IMR-90 (cell line): ENCODE measurements at regions not wholly inside any gene's neighbourhood (a gene's known extent, or its start where the extent isn't known, plus 50 kb on each side); places are given as distances from the start of the nearest gene placed in this dataset.

Source experiments
- ATAC-seq: fragments of 200-7000 bp; cut with Tn5 transposase; 2 replicates; pipeline ENCODE4 v1.9.1; 2020; ENCODE audit warnings: low read depth, mild to moderate bottlenecking, moderate library complexity
- BruUV-seq: library from RNA; stranded (reverse); fragments of 400-500 nt; replicated peaks from 2 replicates; lab custom pipeline; 2021; lab: Mats Ljungman, UMichigan
- CTCF ChIA-PET: fragments of 300-600 bp; formaldehyde crosslinking; extraction: SDS; loops from one replicate; lab custom pipeline; 2021; ENCODE audit warnings: antibody characterized with exemption; lab: Yijun Ruan, JAX
- POLR2A ChIA-PET: fragments of 300-600 bp; sonication (Branson Sonifier 250); formaldehyde crosslinking; loops from one replicate; lab custom pipeline; 2022; ENCODE audit warnings: antibody characterized with exemption; ENCODE audit not compliant: unreplicated experiment; lab: Charles Lee
- DNase-seq: peaks from one replicate; pipeline ENCODE4 v3.0.0; 2013
- H2AFZ ChIP-seq: replicated peaks from 2 replicates; pipeline ENCODE3; 2013; ENCODE audit warnings: low read length, mild to moderate bottlenecking; ENCODE audit not compliant: poor library complexity
- H2AK5ac ChIP-seq: 2 replicates; pipeline ENCODE4 v1.6.1; 2013; ENCODE audit warnings: low read depth, low read length, inconsistent platforms
- H2AK9ac ChIP-seq: replicated peaks from 2 replicates; pipeline ENCODE3; 2013; ENCODE audit warnings: mild to moderate bottlenecking, low read depth, low read length, moderate library complexity; ENCODE audit not compliant: poor library complexity
- H2BK120ac ChIP-seq: 2 replicates; pipeline ENCODE4 v1.6.1; 2013; ENCODE audit warnings: low read depth, low read length, inconsistent platforms
- H2BK15ac ChIP-seq: 3 replicates; pipeline ENCODE4 v1.6.1; 2013; ENCODE audit warnings: low read depth, low read length, inconsistent platforms
- H2BK20ac ChIP-seq: 2 replicates; pipeline ENCODE4 v1.6.1; 2013; ENCODE audit warnings: low read depth, mild to moderate bottlenecking, inconsistent platforms, low read length, moderate library complexity
- H2BK5ac ChIP-seq: 2 replicates; pipeline ENCODE4 v1.6.1; 2013; ENCODE audit warnings: mild to moderate bottlenecking, low read depth, low read length, inconsistent platforms; ENCODE audit not compliant: poor library complexity, severe bottlenecking
- H3K14ac ChIP-seq: replicated peaks from 2 replicates; pipeline ENCODE4 v1.6.1; 2013; ENCODE audit warnings: low read depth, low read length, inconsistent platforms
- H3K18ac ChIP-seq: 2 replicates; pipeline ENCODE4 v1.6.1; 2013; ENCODE audit warnings: low read depth, low read length, control low read depth
- H3K23ac ChIP-seq: 2 replicates; pipeline ENCODE4 v1.6.1; 2013; ENCODE audit warnings: low read depth, low read length, inconsistent platforms
- H3K27ac ChIP-seq: 2 replicates; pipeline ENCODE4 v1.5.1; 2013; ENCODE audit warnings: mild to moderate bottlenecking, control low read depth, low read length; ENCODE audit not compliant: insufficient read depth
- H3K27me3 ChIP-seq: 2 replicates; pipeline ENCODE4 v1.6.1; 2013; ENCODE audit warnings: low read length; ENCODE audit not compliant: control insufficient read depth, insufficient read depth
- H3K36me3 ChIP-seq: 2 replicates; pipeline ENCODE4 v1.6.1; 2013; ENCODE audit warnings: low read length, mixed read lengths; ENCODE audit not compliant: control insufficient read depth, insufficient read depth
- H3K4ac ChIP-seq: 2 replicates; pipeline ENCODE4 v1.6.1; 2013; ENCODE audit warnings: low read depth, low read length, inconsistent platforms
- H3K4me1 ChIP-seq: 2 replicates; pipeline ENCODE4 v1.6.1; 2013; ENCODE audit warnings: low read length, mixed read lengths; ENCODE audit not compliant: control insufficient read depth, insufficient read depth
- H3K4me2 ChIP-seq: 2 replicates; pipeline ENCODE4 v1.6.1; 2013; ENCODE audit warnings: low read depth, mild to moderate bottlenecking, control low read depth, low read length, moderate library complexity
- H3K4me3 ChIP-seq: 2 replicates; pipeline ENCODE4 v1.5.1; 2013; ENCODE audit warnings: low read depth, mild to moderate bottlenecking, control low read depth, low read length, moderate library complexity; ENCODE audit not compliant: insufficient read depth
- H3K56ac ChIP-seq: 2 replicates; pipeline ENCODE4 v1.6.1; 2013; ENCODE audit warnings: low read length, inconsistent platforms; ENCODE audit not compliant: insufficient read depth; ENCODE audit errors: extremely low read depth
- H3K79me1 ChIP-seq, 2 experiments: 2 replicates each; pipeline ENCODE4 v1.6.1; 2013; ENCODE audit warnings: low read length in 2 of 2, inconsistent platforms in 1 of 2, low read depth in 1 of 2
- H3K9ac ChIP-seq: 2 replicates; pipeline ENCODE4 v1.6.1; 2013; ENCODE audit warnings: low read depth, low read length, control low read depth
- H3K9me1 ChIP-seq: 2 replicates; pipeline ENCODE4 v1.6.1; 2013; ENCODE audit warnings: low read length, inconsistent platforms; ENCODE audit not compliant: insufficient read depth
- H3K9me3 ChIP-seq: 2 replicates; pipeline ENCODE4 v1.6.1; 2013; ENCODE audit warnings: low read length; ENCODE audit not compliant: control insufficient read depth, insufficient read depth
- H4K20me1 ChIP-seq: 2 replicates; pipeline ENCODE4 v1.6.1; 2013; ENCODE audit warnings: low read length, inconsistent platforms; ENCODE audit not compliant: insufficient read depth
- H4K5ac ChIP-seq: 2 replicates; pipeline ENCODE4 v1.6.1; 2013; ENCODE audit warnings: mild to moderate bottlenecking, low read depth, low read length, control low read depth
- H4K8ac ChIP-seq, 2 experiments: 2 replicates each; pipeline ENCODE4 v1.6.1; 2013; ENCODE audit warnings: low read depth in 2 of 2, low read length in 2 of 2, control low read depth in 1 of 2, inconsistent platforms in 1 of 2
- H4K91ac ChIP-seq: 2 replicates; pipeline ENCODE4 v1.6.1; 2013; ENCODE audit warnings: low read depth, low read length, inconsistent platforms; ENCODE audit not compliant: insufficient read depth
- BHLHE40 ChIP-seq: fragments of 150-350 bp; IDR thresholded peaks from 2 replicates; pipeline ENCODE4 v1.6.1; 2016; ENCODE audit warnings: mild to moderate bottlenecking, low read depth, low read length
- CEBPB ChIP-seq: IDR thresholded peaks from 2 replicates; pipeline ENCODE4 v1.6.1; 2012; ENCODE audit warnings: low read depth, low read length, improper control_type of control experiment
- CHD1 ChIP-seq: IDR thresholded peaks from 2 replicates; pipeline ENCODE4 v1.6.1; 2012; ENCODE audit warnings: low read depth, low read length, improper control_type of control experiment
- ELK1 ChIP-seq: fragments of 150-350 bp; IDR thresholded peaks from 2 replicates; pipeline ENCODE4 v1.6.1; 2016; ENCODE audit warnings: low read depth, mild to moderate bottlenecking, low read length, moderate library complexity, borderline replicate concordance
- FOS ChIP-seq: fragments of 150-350 bp; IDR thresholded peaks from 2 replicates; pipeline ENCODE4 v1.6.1; 2016; ENCODE audit warnings: low read depth, low read length
- MAFK ChIP-seq: IDR thresholded peaks from 2 replicates; pipeline ENCODE4 v1.6.1; 2012; ENCODE audit warnings: low read depth, low read length, improper control_type of control experiment
- MAZ ChIP-seq: IDR thresholded peaks from 2 replicates; pipeline ENCODE4 v1.6.1; 2012; ENCODE audit warnings: low read depth, mild to moderate bottlenecking, low read length, improper control_type of control experiment, moderate library complexity, borderline replicate concordance
- MXI1 ChIP-seq: IDR thresholded peaks from 2 replicates; pipeline ENCODE4 v1.6.1; 2012; ENCODE audit warnings: low read depth, mild to moderate bottlenecking, low read length, moderate library complexity, borderline replicate concordance
- NFE2L2 ChIP-seq: fragments of 150-350 bp; IDR thresholded peaks from 2 replicates; pipeline ENCODE4 v1.6.1; 2016; ENCODE audit warnings: low read depth, mild to moderate bottlenecking, low read length
- POLR2A ChIP-seq: IDR thresholded peaks from 2 replicates; pipeline ENCODE4 v1.6.1; 2012; ENCODE audit warnings: mild to moderate bottlenecking, low read depth, low read length
- RAD21 ChIP-seq: IDR thresholded peaks from 2 replicates; pipeline ENCODE4 v1.6.1; 2012; ENCODE audit warnings: low read length, improper control_type of control experiment
- RFX5 ChIP-seq: IDR thresholded peaks from 2 replicates; pipeline ENCODE4 v1.8.0; 2012; ENCODE audit warnings: low read depth, mild to moderate bottlenecking, low read length, moderate library complexity
- SMC3 ChIP-seq: fragments of 150-350 bp; IDR thresholded peaks from 2 replicates; pipeline ENCODE4 v1.6.1; 2016; ENCODE audit warnings: low read depth, mild to moderate bottlenecking, antibody characterized with exemption, low read length, moderate library complexity
- USF2 ChIP-seq: fragments of 150-350 bp; IDR thresholded peaks from 2 replicates; pipeline ENCODE4 v1.6.1; 2017; ENCODE audit warnings: mild to moderate bottlenecking, antibody characterized with exemption, low read length, low read depth
- WGBS, 2 experiments: methylation state at CpG; one replicate each; pipeline versions ENCODE4 v1.1.5 to v1.1.7; 2013; ENCODE audit warnings: missing lambda C conversion rate in 2 of 2; ENCODE audit not compliant: insufficient read length in 1 of 2; ENCODE audit errors: extremely low coverage in 2 of 2; 5-methylcytosine and 5-hydroxymethylcytosine counted together
- dilution Hi-C: fragments of 300-500 bp; cut with HindIII; formaldehyde crosslinking; loops from one replicate; pipeline ENCODE4 v1.14.3; 2018; ENCODE audit warnings: low sequenced_read_pairs; ENCODE audit not compliant: unreplicated experiment
- in situ Hi-C: fragments of 300-500 bp; cut with MboI; formaldehyde crosslinking; loops from 3 replicates; pipeline ENCODE4 v1.14.3; 2019; ENCODE audit warnings: low sequenced_read_pairs, inconsistent platforms, mixed read lengths
- intact Hi-C: fragments of 100-400 bp; cut with micrococcal nuclease; formaldehyde crosslinking; loops from 2 replicates; pipeline ENCODE4 v1.10.0; 2022

GRCh38 chr16:49050607-49051006 is 231.0 kb downstream of the CBLN1 start:
- H3K9me3 ChIP-seq = no peaks in the 10 kb centered on the region
- no peak overlapping the region for H2AFZ ChIP-seq
- no TSS peak for BruUV-seq
- H2BK120ac ChIP-seq = no peak overlapping the region
- ATAC-seq (no peak), DNase-seq (no peak)
- H3K79me1 ChIP-seq = no peaks in the 10 kb centered on the region
- no peak overlapping the region for H3K9ac ChIP-seq
- 63% methylated on average over 4 of the region's 4 CpGs; no CpG with 5 or more reads in 1 of the 2 experiments for WGBS, 2 experiments
- H2AK5ac ChIP-seq = no peak overlapping the region
- no peak overlapping the region for H3K4ac ChIP-seq
- no peak overlapping the region for H2BK15ac ChIP-seq
- in situ Hi-C loops (no loop called here), dilution Hi-C loops (no loop called here), intact Hi-C loops (no loop called here)
- H4K20me1 ChIP-seq = no peaks in the 10 kb centered on the region
- H3K4me2 ChIP-seq = no peak overlapping the region
- no peak overlapping the region for H2BK20ac ChIP-seq
- no peak overlapping the region for H3K56ac ChIP-seq
- no peak overlapping the region for H2BK5ac ChIP-seq
- ChIA-PET CTCF (no interaction called here), POLR2A (no interaction called here)
- H4K91ac ChIP-seq = no peak overlapping the region
- H3K27me3 ChIP-seq = no peaks in the 10 kb centered on the region; the same call in 1 of the 2 replicates
- no peak overlapping the region for H3K14ac ChIP-seq
- no peak overlapping the region for H2AK9ac ChIP-seq
- no peaks in the 10 kb centered on the region for H3K4me1 ChIP-seq
- no peak overlapping the region for H3K4me3 ChIP-seq
- no peaks in the 10 kb centered on the region for H3K9me1 ChIP-seq
- no peak overlapping the region for H3K18ac ChIP-seq
- H3K23ac ChIP-seq = no peak overlapping the region
- TF ChIP-seq CHD1 = no peak
- TF ChIP-seq RFX5 = no peak
- TF ChIP-seq MXI1 = no peak
- no peak for TF ChIP-seq POLR2A
- no peak for TF ChIP-seq MAZ
- TF ChIP-seq CEBPB = no peak
- TF ChIP-seq USF2 = no peak
- no peak for TF ChIP-seq BHLHE40
- TF ChIP-seq MAFK = no peak
- TF ChIP-seq NFE2L2 = no peak
- no peak for TF ChIP-seq RAD21
- TF ChIP-seq ELK1 = no peak
- TF ChIP-seq FOS = no peak
- no peak for TF ChIP-seq SMC3
- no peak overlapping the region for H3K27ac ChIP-seq
- H4K8ac ChIP-seq = no peak overlapping the region
- no peak overlapping the region for H4K5ac ChIP-seq
- H3K36me3 ChIP-seq = no peaks in the 10 kb centered on the region
